ENCODE measurements at regions not wholly inside any gene's neighbourhood (a gene's known extent, or its start where the extent isn't known, plus 50 kb on each side); places are given as distances from the start of the nearest gene placed in this dataset.
"Not testable (repeated sequence)": the region's sequence is repeated elsewhere in the genome, so short reads cannot be mapped to it uniquely, and the experiment has no call there.

GRCh38 chr3:8303466-8303865 is 198.2 kb upstream of the LMCD1 start:
- no peak for DNase-seq (ENCODE audit: low spot score)

GRCh38 chr3:8305371-8305770 is 196.3 kb upstream of the LMCD1 start:
- DNase-seq (ENCODE audit: low spot score), result no peak

- DNase-seq (ENCODE audit: low spot score), result no peak
These were observed 194.0 kb upstream of the LMCD1 start for GRCh38 chr3:8307545-8308110.

- no peak for DNase-seq (ENCODE audit: low spot score)
These were observed 190.3 kb upstream of the LMCD1 start for GRCh38 chr3:8311321-8311720.

GRCh38 chr3:8312685-8313084 is 188.9 kb upstream of the LMCD1 start:
- DNase-seq (ENCODE audit: low spot score), result no peak

- DNase-seq (ENCODE audit: low spot score), result peak; percentile 76
These were observed 187.9 kb upstream of the LMCD1 start for GRCh38 chr3:8313560-8314267.

- peak; percentile 73 for DNase-seq (ENCODE audit: low spot score)
These were observed 186.1 kb upstream of the LMCD1 start for GRCh38 chr3:8315526-8315925.

- DNase-seq (ENCODE audit: low spot score), result no peak
These were observed 183.7 kb upstream of the LMCD1 start for GRCh38 chr3:8317661-8318649.

GRCh38 chr3:8319935-8320634 is 181.5 kb upstream of the LMCD1 start:
- DNase-seq (ENCODE audit: low spot score), result no peak

GRCh38 chr3:8320711-8321458 is 180.7 kb upstream of the LMCD1 start:
- no peak for DNase-seq (ENCODE audit: low spot score)

- peak; percentile 65 for DNase-seq (ENCODE audit: low spot score)
These were observed 176.9 kb upstream of the LMCD1 start for GRCh38 chr3:8324747-8325146.

- DNase-seq (ENCODE audit: low spot score), result no peak
These were observed 176.3 kb upstream of the LMCD1 start for GRCh38 chr3:8325306-8325705.

- DNase-seq (ENCODE audit: low spot score), result not testable (repeated sequence)
These were observed 175.8 kb upstream of the LMCD1 start for GRCh38 chr3:8325833-8326232.

GRCh38 chr3:8327739-8328138 is 173.9 kb upstream of the LMCD1 start:
- DNase-seq (ENCODE audit: low spot score), result peak; percentile 68

- DNase-seq (ENCODE audit: low spot score), result peak; percentile 89
These were observed 172.7 kb upstream of the LMCD1 start for GRCh38 chr3:8328967-8329366.

- no peak for DNase-seq (ENCODE audit: low spot score)
These were observed 172.0 kb upstream of the LMCD1 start for GRCh38 chr3:8329598-8329997.

GRCh38 chr3:8336456-8336855 is 165.2 kb upstream of the LMCD1 start:
- DNase-seq (ENCODE audit: low spot score), result no peak

- DNase-seq (ENCODE audit: low spot score), result no peak
These were observed 163.2 kb upstream of the LMCD1 start for GRCh38 chr3:8338424-8338823.

GRCh38 chr3:8341821-8342247 is 159.8 kb upstream of the LMCD1 start:
- DNase-seq (ENCODE audit: low spot score), result peak; percentile 54

- DNase-seq (ENCODE audit: low spot score), result no peak
These were observed 158.6 kb upstream of the LMCD1 start for GRCh38 chr3:8343058-8343457.

- DNase-seq (ENCODE audit: low spot score), result no peak
These were observed 156.2 kb upstream of the LMCD1 start for GRCh38 chr3:8345398-8345797.

All from SK-N-DZ (cell line).